Stimulated activated effector memory CD8-positive, alpha-beta T cell treated with anti-CD3 and anti-CD28 coated beads, Interleukin-12 subunit alpha, Interleukin-12 subunit beta, amount 100 ng/mL, for 72 hours (primary cell): ENCODE measurements at regions not wholly inside any gene's neighbourhood (a gene's known extent, or its start where the extent isn't known, plus 50 kb on each side); places are given as distances from the start of the nearest gene placed in this dataset.

ENCODE experiments used
- ATAC-seq: fragments of 150-1000 bp; cut with Tn5 transposase; 2 replicates; pipeline ENCODE4 v1.10.0; 2021
- DNase-seq, 2 donors: peaks; one replicate each; pipeline ENCODE4 v3.0.0; 2021 to 2022; ENCODE audit warnings: low spot score in 2 of 2
- H3K27ac Mint-ChIP-seq: one replicate; pipeline ENCODE4 v1.8.0; 2022; ENCODE audit warnings: mild to moderate bottlenecking, mixed read lengths
- H3K36me3 Mint-ChIP-seq: one replicate; pipeline ENCODE4 v1.8.0; 2022; ENCODE audit warnings: mild to moderate bottlenecking, mixed read lengths
- H3K4me1 Mint-ChIP-seq: one replicate; pipeline ENCODE4 v1.8.0; 2022; ENCODE audit warnings: mixed read lengths
- H3K4me3 Mint-ChIP-seq: one replicate; pipeline ENCODE4 v1.8.0; 2022; ENCODE audit warnings: mild to moderate bottlenecking, mixed read lengths
- H3K9me3 Mint-ChIP-seq: one replicate; pipeline ENCODE4 v1.8.0; 2022; ENCODE audit warnings: mixed read lengths

DNA sequence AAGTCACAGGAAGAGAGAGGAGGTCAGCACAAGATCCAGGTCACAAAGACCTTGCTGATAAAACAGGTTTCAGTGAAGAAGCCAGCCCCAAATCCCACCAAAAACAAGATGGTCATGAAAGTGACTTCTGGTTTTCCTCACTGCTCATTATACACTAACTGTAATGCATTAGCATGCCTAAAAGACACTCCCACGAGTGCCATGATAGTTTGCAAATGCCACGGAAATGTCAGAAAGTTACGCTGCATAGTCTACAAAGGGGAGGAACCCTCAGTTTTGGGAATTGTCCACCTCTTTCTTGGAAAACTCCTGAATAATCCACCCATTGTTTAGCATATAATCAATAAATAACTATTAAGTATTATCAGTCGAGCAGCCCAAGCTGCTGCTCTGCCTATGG, 427.2 kb downstream of the RFPL4B start:
- Mint-ChIP-seq H3K4me1 (no peaks in the 10 kb centered on the region), H3K4me3 (no peak overlapping the region), H3K9me3 (peaks cover 3% of the 10 kb centered on the region)

GRCh38 chr6:112780498-112781096, 433.5 kb downstream of the RFPL4B start:
- ATAC-seq: no peak
- DNase-seq: no peak
- H3K36me3 Mint-ChIP-seq: no peaks in the 10 kb centered on the region
- H3K27ac Mint-ChIP-seq: no peak overlapping the region
- no peaks in the 10 kb centered on the region for H3K4me1 Mint-ChIP-seq
- H3K4me3 Mint-ChIP-seq: no peak overlapping the region
- peaks cover 6% of the 10 kb centered on the region for H3K9me3 Mint-ChIP-seq

More for the DNA sequence above, 427.2 kb downstream of the RFPL4B start:
- no peak for ATAC-seq
- no peak overlapping the region for H3K27ac Mint-ChIP-seq
- no peaks in the 10 kb centered on the region for H3K36me3 Mint-ChIP-seq
- no peak for DNase-seq

- Mint-ChIP-seq H3K36me3 (no peaks in the 10 kb centered on the region), H3K27ac (no peak overlapping the region), H3K4me1 (no peaks in the 10 kb centered on the region), H3K4me3 (no peak overlapping the region), H3K9me3 (peaks cover 6% of the 10 kb centered on the region)
- ATAC-seq (no peak), DNase-seq (no peak)
Measured at GRCh38 chr6:112781241-112781640, 434.1 kb downstream of the RFPL4B start.

- DNase-seq: no peak
- no peaks in the 10 kb centered on the region for H3K4me1 Mint-ChIP-seq
- no peak overlapping the region for H3K27ac Mint-ChIP-seq
- no peak overlapping the region for H3K4me3 Mint-ChIP-seq
- ATAC-seq: no peak
- no peaks in the 10 kb centered on the region for H3K36me3 Mint-ChIP-seq
- H3K9me3 Mint-ChIP-seq: peaks cover 3% of the 10 kb centered on the region
Measured at GRCh38 chr6:112785408-112785807, 438.3 kb downstream of the RFPL4B start.

DNA sequence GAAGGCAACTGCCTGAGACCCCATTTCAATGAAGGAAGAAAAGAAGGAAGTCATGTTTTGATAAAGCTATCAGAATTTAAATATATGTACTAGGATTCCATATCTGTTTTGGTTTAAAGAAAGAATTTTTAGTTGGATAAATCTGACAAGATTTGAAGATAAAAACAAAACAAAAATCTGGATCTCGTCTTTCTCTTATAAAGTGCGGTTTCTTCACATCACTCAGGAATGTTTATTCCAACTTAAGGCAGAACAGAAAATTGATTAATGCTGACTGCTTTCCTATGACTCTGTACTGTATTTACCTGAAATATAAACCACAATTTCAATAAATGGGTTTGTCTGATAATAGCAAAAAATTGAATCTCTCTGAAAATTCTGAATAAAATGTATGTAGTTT, 439.7 kb downstream of the RFPL4B start:
- ATAC-seq: no peak
- H3K27ac Mint-ChIP-seq: no peak overlapping the region
- DNase-seq: no peak
- no peak overlapping the region for H3K4me3 Mint-ChIP-seq
- H3K4me1 Mint-ChIP-seq: no peaks in the 10 kb centered on the region
- H3K36me3 Mint-ChIP-seq: no peaks in the 10 kb centered on the region
- H3K9me3 Mint-ChIP-seq: peaks cover 3% of the 10 kb centered on the region

- Mint-ChIP-seq H3K4me1 (no peaks in the 10 kb centered on the region), H3K9me3 (peaks cover 3% of the 10 kb centered on the region), H3K36me3 (no peaks in the 10 kb centered on the region), H3K4me3 (no peak overlapping the region), H3K27ac (no peak overlapping the region)
- DNase-seq (no peak), ATAC-seq (no peak)
Measured at GRCh38 chr6:112787371-112787770, 440.2 kb downstream of the RFPL4B start.

DNA sequence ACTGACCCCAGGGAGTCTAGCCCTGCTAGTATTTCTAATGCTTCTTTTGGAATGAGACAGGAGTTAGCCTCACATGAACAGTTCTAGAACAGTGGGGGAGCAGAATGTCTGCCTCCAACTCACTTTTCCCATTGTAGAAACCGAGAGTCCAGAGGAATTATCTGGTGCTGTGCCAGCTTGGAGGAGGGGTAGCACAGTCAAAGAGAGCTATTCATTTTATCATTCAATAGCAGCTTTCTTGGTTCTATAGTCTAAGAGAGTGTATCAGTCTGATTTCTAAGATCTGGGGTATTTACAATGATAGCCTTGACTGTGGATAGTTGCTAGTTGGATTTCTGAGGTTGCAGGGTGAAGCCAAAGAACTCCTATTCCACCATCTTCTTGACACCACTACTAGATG, 448.2 kb downstream of the RFPL4B start:
- H3K36me3 Mint-ChIP-seq: no peaks in the 10 kb centered on the region
- H3K9me3 Mint-ChIP-seq: peaks cover 25% of the 10 kb centered on the region
- no peak overlapping the region for H3K4me3 Mint-ChIP-seq
- DNase-seq (no peak), ATAC-seq (no peak)
- no peak overlapping the region for H3K27ac Mint-ChIP-seq
- no peaks in the 10 kb centered on the region for H3K4me1 Mint-ChIP-seq

GRCh38 chr6:112796712-112797111, 449.6 kb downstream of the RFPL4B start:
- no peaks in the 10 kb centered on the region for H3K36me3 Mint-ChIP-seq

DNA sequence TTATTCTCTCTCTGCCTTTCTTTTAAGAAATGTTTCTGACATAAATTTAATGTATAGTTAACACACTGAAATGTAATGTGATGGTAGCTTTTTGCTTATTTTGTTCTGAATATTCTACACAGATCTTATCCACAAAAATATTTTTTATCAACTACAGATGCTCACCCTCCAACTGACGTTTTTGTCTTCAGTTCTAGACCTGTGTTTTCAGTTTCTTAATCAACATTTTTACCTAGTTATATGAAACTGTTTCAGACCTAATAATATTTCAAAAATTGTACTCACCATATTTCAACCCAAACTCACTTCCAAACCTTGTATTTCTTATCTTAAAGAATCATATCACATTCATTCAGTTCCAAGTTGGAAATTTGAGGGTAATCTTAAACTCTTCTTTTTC, 452.8 kb downstream of the RFPL4B start:
- Mint-ChIP-seq H3K27ac (no peak overlapping the region), H3K4me3 (no peak overlapping the region), H3K9me3 (peaks cover 15% of the 10 kb centered on the region), H3K36me3 (no peaks in the 10 kb centered on the region), H3K4me1 (no peaks in the 10 kb centered on the region)
- ATAC-seq: no peak
- no peak for DNase-seq

More at GRCh38 chr6:112796712-112797111, 449.6 kb downstream of the RFPL4B start:
- ATAC-seq (no peak), DNase-seq (no peak)
- Mint-ChIP-seq H3K4me3 (no peak overlapping the region), H3K27ac (no peak overlapping the region), H3K9me3 (peaks cover 27% of the 10 kb centered on the region), H3K4me1 (no peaks in the 10 kb centered on the region)

DNA sequence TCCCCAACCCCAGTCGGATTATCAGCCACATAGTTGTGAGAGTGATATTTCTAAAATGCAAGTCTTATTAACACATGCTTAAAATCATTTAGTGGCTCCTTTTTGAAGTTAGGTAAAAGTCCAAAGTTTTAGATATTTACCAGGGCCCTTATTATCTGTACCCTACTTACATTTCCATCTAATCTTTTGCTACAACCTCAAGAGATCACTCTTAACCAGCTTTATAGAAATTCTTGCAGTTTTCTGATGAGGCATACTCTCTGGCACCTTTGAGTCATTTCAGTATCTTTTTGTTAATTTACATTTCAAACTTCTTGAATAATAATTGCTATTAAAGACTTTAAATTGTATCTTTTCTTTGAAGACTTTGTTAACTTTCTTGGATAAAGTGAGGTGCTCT, 453.3 kb downstream of the RFPL4B start:
- Mint-ChIP-seq H3K36me3 (no peaks in the 10 kb centered on the region), H3K9me3 (peaks cover 18% of the 10 kb centered on the region), H3K27ac (no peak overlapping the region), H3K4me1 (no peaks in the 10 kb centered on the region), H3K4me3 (no peak overlapping the region)
- no peak for DNase-seq
- no peak for ATAC-seq

- H3K36me3 Mint-ChIP-seq: no peaks in the 10 kb centered on the region
- H3K27ac Mint-ChIP-seq: no peak overlapping the region
- no peak overlapping the region for H3K4me3 Mint-ChIP-seq
- peaks cover 17% of the 10 kb centered on the region for H3K9me3 Mint-ChIP-seq
- ATAC-seq (no peak), DNase-seq (no peak)
- no peaks in the 10 kb centered on the region for H3K4me1 Mint-ChIP-seq
Measured at GRCh38 chr6:112800916-112801315, 453.8 kb downstream of the RFPL4B start.

- H3K36me3 Mint-ChIP-seq: no peaks in the 10 kb centered on the region
- ATAC-seq (no peak), DNase-seq (no peak)
- no peak overlapping the region for H3K4me3 Mint-ChIP-seq
- H3K4me1 Mint-ChIP-seq: no peaks in the 10 kb centered on the region
- no peak overlapping the region for H3K27ac Mint-ChIP-seq
- H3K9me3 Mint-ChIP-seq: peaks cover 15% of the 10 kb centered on the region
Measured at GRCh38 chr6:112801468-112802080, 454.4 kb downstream of the RFPL4B start.

DNA sequence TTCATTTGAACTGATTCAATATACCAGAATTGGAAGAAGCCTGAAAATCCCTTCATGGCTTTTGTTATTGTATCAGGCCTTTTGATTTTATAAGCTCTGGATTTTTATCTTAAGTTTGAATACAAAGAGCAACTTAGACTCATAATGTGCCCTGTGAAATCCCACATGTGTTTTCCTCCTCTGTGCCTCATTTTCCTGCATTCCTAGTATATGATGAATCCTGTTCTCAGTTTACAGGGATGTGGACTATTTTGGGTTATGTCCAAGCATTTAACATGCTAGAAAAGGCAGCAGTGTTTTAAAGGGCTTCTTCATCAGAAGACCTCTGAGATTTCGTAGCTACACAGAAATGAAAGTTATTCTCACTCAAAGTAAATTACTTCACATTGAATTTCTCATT, 455.0 kb downstream of the RFPL4B start:
- H3K36me3 Mint-ChIP-seq: no peaks in the 10 kb centered on the region
- peaks cover 15% of the 10 kb centered on the region for H3K9me3 Mint-ChIP-seq
- ATAC-seq (no peak), DNase-seq (no peak)
- no peak overlapping the region for H3K4me3 Mint-ChIP-seq
- H3K27ac Mint-ChIP-seq: no peak overlapping the region
- H3K4me1 Mint-ChIP-seq: no peaks in the 10 kb centered on the region

GRCh38 chr6:112804638-112805330, 457.7 kb downstream of the RFPL4B start:
- no peaks in the 10 kb centered on the region for H3K4me1 Mint-ChIP-seq
- ATAC-seq (no peak), DNase-seq (no peak)
- no peak overlapping the region for H3K27ac Mint-ChIP-seq
- peaks cover 9% of the 10 kb centered on the region for H3K9me3 Mint-ChIP-seq
- H3K36me3 Mint-ChIP-seq: no peaks in the 10 kb centered on the region
- H3K4me3 Mint-ChIP-seq: no peak overlapping the region

- H3K4me3 Mint-ChIP-seq: no peak overlapping the region
- H3K27ac Mint-ChIP-seq: no peak overlapping the region
- no peak for ATAC-seq
- no peak for DNase-seq
- H3K9me3 Mint-ChIP-seq: peaks cover 5% of the 10 kb centered on the region
- H3K36me3 Mint-ChIP-seq: no peaks in the 10 kb centered on the region
- no peaks in the 10 kb centered on the region for H3K4me1 Mint-ChIP-seq
Measured at GRCh38 chr6:112806163-112806865, 459.2 kb downstream of the RFPL4B start.

DNA sequence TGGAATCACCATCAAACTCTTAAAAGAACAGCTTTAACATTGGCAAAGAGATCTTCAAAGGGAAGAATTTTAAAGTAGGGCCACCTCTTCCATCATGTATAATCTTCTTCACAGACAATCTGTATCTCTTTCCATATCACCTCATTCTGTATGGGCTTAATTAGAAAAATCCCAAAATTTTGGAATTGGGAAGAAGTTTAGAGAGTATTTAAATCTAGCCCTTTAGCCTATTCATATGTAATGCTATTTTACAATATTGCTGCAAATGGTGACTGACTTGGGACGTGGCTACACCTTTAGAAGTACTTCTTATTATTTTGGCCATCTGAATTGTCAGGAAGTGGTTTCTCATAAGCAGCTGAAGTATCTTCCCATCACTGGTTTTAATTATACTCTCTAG, 474.3 kb downstream of the RFPL4B start:
- no peaks in the 10 kb centered on the region for H3K36me3 Mint-ChIP-seq
- H3K9me3 Mint-ChIP-seq: peaks cover 20% of the 10 kb centered on the region
- DNase-seq (no peak), ATAC-seq (no peak)
- H3K4me3 Mint-ChIP-seq: no peak overlapping the region
- H3K4me1 Mint-ChIP-seq: no peaks in the 10 kb centered on the region
- no peak overlapping the region for H3K27ac Mint-ChIP-seq
